Activated CD4-positive, alpha-beta T cell treated with anti-CD3 and anti-CD28 coated beads, Interleukin-2, amount 10 ng/mL, durations not matched to agents 7 days and 5 days (primary cell): ENCODE measurements at regions not wholly inside any gene's neighbourhood (a gene's known extent, or its start where the extent isn't known, plus 50 kb on each side); places are given as distances from the start of the nearest gene placed in this dataset.
A peak's percentile ranks its signal among the peaks of the same experiment; 100 is the strongest.

ENCODE experiments used
- CTCF ChIA-PET: fragments of 350-600 bp; sonication (Branson Sonifier 250); formaldehyde crosslinking; loops from one replicate; lab custom pipeline; 2021; ENCODE audit warnings: antibody characterized with exemption; lab: Charles Lee
- POLR2A ChIA-PET: fragments of 350-600 bp; sonication (Branson Sonifier 250); formaldehyde crosslinking; loops from one replicate; lab custom pipeline; 2021; ENCODE audit warnings: antibody characterized with exemption; lab: Charles Lee
- DNase-seq: peaks from one replicate; pipeline ENCODE4 v3.0.0-alpha.2; 2020
- H3K27ac Mint-ChIP-seq: one replicate; pipeline ENCODE4 v1.8.0; 2021; ENCODE audit warnings: mild to moderate bottlenecking, moderate library complexity, mixed read lengths
- H3K27me3 Mint-ChIP-seq: one replicate; pipeline ENCODE4 v1.8.0; 2021; ENCODE audit warnings: mixed read lengths
- H3K36me3 Mint-ChIP-seq: one replicate; pipeline ENCODE4 v1.8.0; 2021; ENCODE audit warnings: low read depth, mixed read lengths
- H3K4me1 Mint-ChIP-seq: one replicate; pipeline ENCODE4 v1.8.0; 2021; ENCODE audit warnings: mixed read lengths
- H3K4me3 Mint-ChIP-seq: one replicate; pipeline ENCODE4 v1.8.0; 2021; ENCODE audit warnings: mild to moderate bottlenecking, moderate library complexity, mixed read lengths
- H3K9me3 Mint-ChIP-seq: one replicate; pipeline ENCODE4 v1.8.0; 2021; ENCODE audit warnings: mixed read lengths

DNA sequence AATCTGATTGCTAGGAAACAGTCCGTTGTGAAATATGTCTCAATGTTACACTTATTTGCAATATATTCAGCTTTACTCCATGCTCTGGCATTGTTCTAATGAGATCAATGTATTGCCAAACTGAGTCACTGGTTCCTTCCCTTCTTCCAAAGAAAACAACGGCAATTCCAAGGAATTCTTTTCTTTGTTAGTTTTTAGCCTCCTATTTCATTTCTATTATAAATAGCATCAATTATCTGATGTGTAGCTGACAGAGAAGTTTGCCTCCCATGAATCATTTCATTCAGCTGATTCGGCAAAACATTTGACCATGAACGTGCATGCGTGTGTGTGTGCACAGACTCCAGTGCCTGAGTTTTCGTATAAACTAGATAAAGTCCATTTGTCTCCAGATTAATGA lies 346.8 kb downstream of the ETS1 start:
- DNase-seq, result no peak
- ChIA-PET CTCF (interaction anchor here (1.0 to 1.2 kb wide), 2 partner anchors 9 kb away, joined by 3 to 4 read pairs; no protein-coding TSS in a partner anchor), POLR2A (interaction anchor here (0.6 kb wide), 1 partner anchor 432 kb away, joined by 4 read pairs; no protein-coding TSS in a partner anchor)
- H3K4me3 Mint-ChIP-seq, result no peak overlapping the region
- H3K27me3 Mint-ChIP-seq, result no peaks in the 10 kb centered on the region
- peaks cover 19% of the 10 kb centered on the region for H3K4me1 Mint-ChIP-seq
- H3K27ac Mint-ChIP-seq, result no peak overlapping the region
- no peaks in the 10 kb centered on the region for H3K36me3 Mint-ChIP-seq
- no peaks in the 10 kb centered on the region for H3K9me3 Mint-ChIP-seq

- CTCF ChIA-PET, result interaction anchor here (1.3 to 2.1 kb wide), 2 partner anchors 11 to 78 kb away, joined by 3 to 7 read pairs; no protein-coding TSS in a partner anchor
- no peaks in the 10 kb centered on the region for H3K36me3 Mint-ChIP-seq
- peak overlapping the region; percentile 78 for H3K27ac Mint-ChIP-seq
- H3K27me3 Mint-ChIP-seq, result no peaks in the 10 kb centered on the region
- H3K4me3 Mint-ChIP-seq, result no peak overlapping the region
- POLR2A ChIA-PET, result interaction anchor here (0.6 kb wide), 1 partner anchor 10 kb away, joined by 3 read pairs; no protein-coding TSS in a partner anchor
- peaks cover 19% of the 10 kb centered on the region for H3K4me1 Mint-ChIP-seq
- no peaks in the 10 kb centered on the region for H3K9me3 Mint-ChIP-seq
- no peak for DNase-seq
Observed at GRCh38 chr11:128239306-128239705, 348.1 kb downstream of the ETS1 start.

DNA sequence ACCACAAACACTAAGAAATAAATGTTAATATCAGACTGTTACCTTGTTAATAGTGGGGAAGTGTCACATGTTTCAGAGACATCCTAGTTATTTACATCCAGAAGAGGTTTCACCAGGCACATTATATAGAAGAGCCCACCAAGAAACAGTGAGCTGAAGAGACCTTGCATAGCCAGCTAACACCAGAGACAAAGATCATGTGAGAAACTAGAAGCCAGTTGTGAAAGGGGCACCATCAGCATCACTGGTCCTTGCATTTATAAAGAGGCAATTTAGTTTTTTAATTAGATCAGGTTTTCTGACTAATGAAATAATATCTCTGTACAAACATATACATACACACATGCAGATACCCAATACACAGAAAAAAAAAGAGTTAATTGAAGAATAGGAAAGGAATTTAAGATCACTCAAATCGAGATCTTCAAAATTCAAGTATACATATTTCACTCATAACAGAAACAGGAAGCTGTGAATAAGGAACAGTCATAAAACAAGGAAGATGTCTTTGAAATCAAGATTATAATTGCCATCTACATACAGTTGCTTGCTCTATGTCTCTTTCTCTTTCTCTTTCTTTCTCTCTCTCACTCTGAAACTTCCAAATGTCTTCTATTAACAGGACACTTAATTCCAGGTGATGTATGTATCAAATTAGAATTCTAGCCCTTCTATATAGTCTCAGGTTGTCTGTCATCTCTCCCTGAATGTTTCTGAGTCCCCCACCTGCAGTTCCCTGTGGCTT lies 348.7 kb downstream of the ETS1 start:
- POLR2A ChIA-PET, result interaction anchor here (0.6 kb wide), 1 partner anchor 10 kb away, joined by 3 read pairs; no protein-coding TSS in a partner anchor

DNA sequence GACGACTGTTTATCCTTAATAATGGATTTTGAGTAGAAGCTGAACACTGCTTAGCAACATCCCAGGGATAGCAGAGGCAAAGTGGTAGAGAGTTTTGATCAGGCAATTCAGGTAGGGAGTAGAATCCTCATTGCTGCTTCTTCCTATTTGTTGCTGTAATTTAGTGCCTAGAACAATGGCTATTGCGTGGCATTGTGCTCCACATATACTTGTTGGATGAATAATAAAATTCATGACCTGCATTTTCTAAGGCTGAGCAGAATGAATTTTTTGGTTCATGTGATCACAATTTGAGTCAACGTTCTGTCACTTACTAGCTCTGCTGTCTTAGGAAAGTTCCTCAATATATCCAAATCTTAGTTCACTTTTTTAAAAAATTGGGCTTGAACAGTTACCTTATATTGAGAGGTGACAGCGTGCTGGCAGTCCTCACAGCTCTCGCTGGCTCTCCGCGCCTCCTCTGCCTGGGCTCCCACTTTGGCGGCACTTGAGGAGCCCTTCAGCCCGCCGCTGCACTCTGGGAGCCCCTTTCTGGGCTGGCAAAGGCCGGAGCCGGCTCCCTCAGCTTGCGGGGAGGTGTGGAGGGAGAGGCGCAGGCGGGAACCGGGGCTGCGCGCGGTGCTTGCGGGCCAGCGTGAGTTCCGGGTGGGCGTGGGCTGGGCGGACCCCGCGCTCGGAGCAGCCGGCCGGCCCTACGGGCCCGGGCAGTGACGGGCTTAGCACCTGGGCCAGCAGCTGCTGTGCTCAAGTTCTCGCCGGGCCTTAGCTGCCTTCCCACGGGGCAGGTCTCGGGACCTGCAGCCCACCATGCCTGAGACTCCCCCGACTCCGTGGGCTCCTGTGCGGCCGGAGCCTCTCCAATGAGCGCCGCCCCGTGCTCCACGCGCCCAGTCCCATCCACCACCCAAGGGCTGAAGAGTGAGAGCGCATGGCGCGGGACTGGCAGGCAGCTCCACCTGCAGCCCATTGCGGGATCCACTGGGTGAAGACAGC lies 350.6 kb downstream of the ETS1 start:
- Mint-ChIP-seq H3K9me3 (no peaks in the 10 kb centered on the region), H3K4me1 (peaks cover 22% of the 10 kb centered on the region), H3K36me3 (no peaks in the 10 kb centered on the region), H3K27me3 (no peaks in the 10 kb centered on the region), H3K4me3 (no peak overlapping the region), H3K27ac (no peak overlapping the region)
- CTCF ChIA-PET, result interaction anchor here (1.1 to 2.1 kb wide), 2 partner anchors 8 to 64 kb away, joined by 3 to 7 read pairs; no protein-coding TSS in a partner anchor
- POLR2A ChIA-PET, result no interaction called here
- no peak for DNase-seq

More for the DNA sequence above, 348.7 kb downstream of the ETS1 start:
- no peaks in the 10 kb centered on the region for H3K36me3 Mint-ChIP-seq
- H3K27me3 Mint-ChIP-seq, result no peaks in the 10 kb centered on the region
- H3K9me3 Mint-ChIP-seq, result no peaks in the 10 kb centered on the region
- peak overlapping the region; percentile 78 for H3K27ac Mint-ChIP-seq
- CTCF ChIA-PET, result interaction anchor here (1.3 to 2.1 kb wide), 2 partner anchors 10 to 79 kb away, joined by 3 to 7 read pairs; no protein-coding TSS in a partner anchor
- H3K4me3 Mint-ChIP-seq, result no peak overlapping the region
- H3K4me1 Mint-ChIP-seq, result peaks cover 19% of the 10 kb centered on the region
- no peak for DNase-seq

DNA sequence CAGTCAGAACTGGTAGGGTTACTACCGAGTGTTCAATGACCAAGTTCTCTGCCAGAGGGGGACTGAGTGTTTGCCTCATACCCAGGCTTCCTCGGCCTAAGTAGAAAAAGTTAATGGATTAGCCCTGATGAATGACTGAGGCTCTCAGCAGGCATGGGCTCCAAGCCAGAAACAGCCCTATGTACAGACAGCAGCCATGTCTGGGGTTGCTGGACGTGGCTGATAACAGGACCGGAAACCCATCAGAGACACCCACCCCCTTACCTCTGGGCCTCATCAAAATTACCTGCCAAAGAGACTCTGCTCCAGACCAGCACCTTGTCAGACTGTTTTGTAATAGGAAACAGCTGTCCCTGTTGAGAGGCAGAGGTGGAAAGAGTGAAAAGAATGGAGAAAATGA lies 351.4 kb downstream of the ETS1 start:
- no peaks in the 10 kb centered on the region for H3K27me3 Mint-ChIP-seq
- H3K4me1 Mint-ChIP-seq, result peaks cover 22% of the 10 kb centered on the region
- no peak for DNase-seq
- ChIA-PET CTCF (interaction anchor here (1.1 kb wide), 1 partner anchor 63 kb away, joined by 3 read pairs; no protein-coding TSS in a partner anchor), POLR2A (no interaction called here)
- no peak overlapping the region for H3K4me3 Mint-ChIP-seq
- no peaks in the 10 kb centered on the region for H3K36me3 Mint-ChIP-seq
- no peaks in the 10 kb centered on the region for H3K9me3 Mint-ChIP-seq
- H3K27ac Mint-ChIP-seq, result no peak overlapping the region

DNA sequence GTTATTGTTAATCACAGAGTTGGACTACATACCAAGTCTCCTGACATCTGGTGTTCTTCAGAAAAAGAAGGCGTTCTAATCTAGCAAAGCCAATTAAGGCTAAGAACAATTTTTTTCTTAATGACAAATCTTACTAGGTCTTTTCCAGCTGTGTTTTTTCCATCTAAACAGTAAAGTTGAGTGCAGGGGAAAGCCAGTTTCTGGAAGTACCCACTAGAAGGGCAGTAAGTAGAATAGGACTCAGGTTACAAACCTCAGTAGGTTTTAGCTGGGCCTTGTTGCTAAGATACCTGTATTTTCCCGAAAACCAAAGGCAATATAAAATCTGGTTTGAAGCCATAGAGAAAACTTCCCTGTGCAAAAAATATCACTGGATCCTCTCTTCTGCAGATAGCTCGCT lies 351.9 kb downstream of the ETS1 start:
- no peaks in the 10 kb centered on the region for H3K9me3 Mint-ChIP-seq
- no peaks in the 10 kb centered on the region for H3K27me3 Mint-ChIP-seq
- no peak for DNase-seq
- no peaks in the 10 kb centered on the region for H3K36me3 Mint-ChIP-seq
- ChIA-PET CTCF (no interaction called here), POLR2A (no interaction called here)
- H3K4me1 Mint-ChIP-seq, result peaks cover 22% of the 10 kb centered on the region
- no peak overlapping the region for H3K27ac Mint-ChIP-seq
- H3K4me3 Mint-ChIP-seq, result no peak overlapping the region

DNA sequence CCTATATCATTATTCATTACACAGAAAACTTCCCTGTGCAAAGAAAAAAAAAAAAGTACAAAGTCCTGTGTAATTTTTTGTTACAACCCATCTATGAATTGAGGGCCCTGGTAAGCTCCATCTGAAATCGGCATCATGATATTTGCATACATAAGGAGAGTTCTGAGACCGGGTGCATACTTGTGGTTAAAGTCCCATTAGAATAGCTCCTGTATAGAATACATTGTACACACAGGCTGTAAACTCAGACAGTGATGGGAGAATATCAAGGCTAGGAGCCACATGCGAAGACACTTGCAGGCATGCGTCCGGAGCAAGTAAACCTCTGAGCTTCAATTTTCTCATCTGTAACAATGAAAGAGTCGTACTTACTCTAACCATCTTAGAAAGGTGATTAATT lies 353.2 kb downstream of the ETS1 start:
- H3K4me1 Mint-ChIP-seq, result peaks cover 19% of the 10 kb centered on the region
- no peaks in the 10 kb centered on the region for H3K36me3 Mint-ChIP-seq
- H3K27ac Mint-ChIP-seq, result no peak overlapping the region
- no peaks in the 10 kb centered on the region for H3K9me3 Mint-ChIP-seq
- no peak overlapping the region for H3K4me3 Mint-ChIP-seq
- no peaks in the 10 kb centered on the region for H3K27me3 Mint-ChIP-seq
- no peak for DNase-seq
- CTCF ChIA-PET, result interaction anchor here (0.5 to 1.3 kb wide), 5 partner anchors 9 to 185 kb away, joined by 3 to 4 read pairs (median 3); no protein-coding TSS in a partner anchor
- POLR2A ChIA-PET, result no interaction called here

DNA sequence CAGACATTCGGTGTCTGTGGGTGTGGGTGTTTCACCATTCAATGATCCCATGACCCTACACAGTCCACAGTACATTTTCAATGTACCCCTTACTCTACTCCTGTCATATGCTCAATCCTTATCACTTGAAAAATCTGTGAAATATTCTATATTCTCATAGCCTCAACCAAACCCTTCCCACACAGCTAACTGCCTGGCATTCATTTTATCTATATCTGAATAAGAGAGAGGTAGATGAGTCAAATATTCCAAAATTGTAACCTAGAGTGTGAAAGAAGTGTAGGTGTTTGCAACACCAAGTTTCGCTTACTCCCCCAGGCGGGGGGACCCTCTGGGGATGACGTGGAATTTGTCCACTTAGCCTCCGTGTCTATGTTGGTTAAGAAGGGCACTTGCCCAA lies 354.8 kb downstream of the ETS1 start:
- Mint-ChIP-seq H3K4me3 (no peak overlapping the region), H3K27ac (no peak overlapping the region), H3K4me1 (peaks cover 12% of the 10 kb centered on the region), H3K36me3 (no peaks in the 10 kb centered on the region), H3K27me3 (no peaks in the 10 kb centered on the region), H3K9me3 (no peaks in the 10 kb centered on the region)
- POLR2A ChIA-PET, result no interaction called here
- CTCF ChIA-PET, result no interaction called here
- no peak for DNase-seq

DNA sequence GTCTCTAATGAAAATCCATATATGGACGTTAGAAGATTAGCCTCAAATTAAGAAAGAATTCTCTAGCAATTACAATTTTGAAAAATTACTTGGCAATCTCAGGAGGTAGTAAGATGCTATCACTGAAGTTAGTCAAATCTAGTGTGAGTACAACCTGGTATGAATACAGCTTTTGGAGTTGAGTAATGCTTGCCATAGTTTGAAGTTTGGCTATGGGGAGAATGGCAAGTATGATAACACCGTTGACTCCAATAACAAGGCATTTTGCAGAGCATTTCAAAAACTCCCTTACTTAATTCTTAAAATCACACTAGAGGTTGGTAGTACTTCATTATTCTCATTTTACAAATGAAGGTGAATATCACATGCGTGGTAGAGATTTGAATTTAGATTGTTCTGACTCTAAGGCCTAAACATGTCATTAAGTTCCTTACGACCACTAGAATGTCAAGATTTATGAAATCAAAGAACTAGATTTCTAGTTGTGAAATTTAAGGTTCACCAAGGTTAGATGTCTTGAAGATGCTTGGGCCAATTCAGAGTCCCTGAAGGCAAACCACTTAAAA lies 355.4 kb downstream of the ETS1 start:
- no peak for DNase-seq
- Mint-ChIP-seq H3K27me3 (no peaks in the 10 kb centered on the region), H3K4me1 (peaks cover 13% of the 10 kb centered on the region), H3K36me3 (no peaks in the 10 kb centered on the region), H3K27ac (no peak overlapping the region), H3K4me3 (no peak overlapping the region), H3K9me3 (no peaks in the 10 kb centered on the region)
- POLR2A ChIA-PET, result no interaction called here
- CTCF ChIA-PET, result interaction anchor here (1.2 to 1.3 kb wide), 2 partner anchors 9 to 12 kb away, joined by 3 read pairs; no protein-coding TSS in a partner anchor

DNA sequence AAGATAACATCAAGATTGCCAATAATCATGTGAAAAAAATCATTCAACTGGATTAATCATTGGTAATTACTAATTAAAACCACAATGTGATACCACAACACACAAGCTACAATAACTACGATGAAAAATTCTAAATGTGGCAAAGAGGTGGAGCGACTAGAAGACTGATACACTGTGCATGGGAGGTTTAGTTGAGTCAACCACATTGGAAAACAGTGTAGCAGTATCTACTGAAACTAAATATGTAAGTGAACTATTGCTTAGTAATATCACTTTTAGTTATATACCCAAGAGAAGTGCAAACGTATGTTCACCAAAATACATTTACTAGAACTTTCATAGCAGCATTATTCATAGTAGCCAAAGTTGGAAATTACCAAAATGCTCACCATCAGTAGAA lies 359.9 kb downstream of the ETS1 start:
- Mint-ChIP-seq H3K4me3 (no peak overlapping the region), H3K9me3 (peaks cover 3% of the 10 kb centered on the region), H3K4me1 (peaks cover 27% of the 10 kb centered on the region), H3K36me3 (no peaks in the 10 kb centered on the region), H3K27me3 (no peaks in the 10 kb centered on the region), H3K27ac (no peak overlapping the region)
- POLR2A ChIA-PET, result no interaction called here
- DNase-seq, result no peak
- CTCF ChIA-PET, result interaction anchor here (2.4 kb wide), 1 partner anchor 11 kb away, joined by 7 read pairs; no protein-coding TSS in a partner anchor

GRCh38 chr11:128226106-128226716 lies 361.1 kb downstream of the ETS1 start:
- ChIA-PET CTCF (no interaction called here), POLR2A (no interaction called here)
- Mint-ChIP-seq H3K9me3 (peaks cover 3% of the 10 kb centered on the region), H3K27me3 (no peaks in the 10 kb centered on the region), H3K4me1 (peaks cover 27% of the 10 kb centered on the region), H3K36me3 (no peaks in the 10 kb centered on the region), H3K4me3 (no peak overlapping the region), H3K27ac (no peak overlapping the region)
- DNase-seq, result no peak
